ENCODE measurements at regions not wholly inside any gene's neighbourhood (a gene's known extent, or its start where the extent isn't known, plus 50 kb on each side); places are given as distances from the start of the nearest gene placed in this dataset.

GRCh38 chr2:149783284-149783683 lies 195.7 kb upstream of the MMADHC start:
- Histone ChIP-seq H3K9ac (ENCODE audit: control insufficient read depth, extremely low read depth, insufficient read depth, low read length) (no peak overlapping the region), H3K4me2 (ENCODE audit: control insufficient read depth, extremely low read depth, insufficient read depth, low read depth, low read length) (no peak overlapping the region), H3K9me1 (ENCODE audit: control insufficient read depth, extremely low read depth, insufficient read depth, low read length) (no peaks in the 10 kb centered on the region), H3K27ac (ENCODE audit: control insufficient read depth, insufficient read depth, low read length) (no peak overlapping the region), H3K36me3 (ENCODE audit: control insufficient read depth in 2 of 2, extremely low read depth in 1 of 2, insufficient read depth in 2 of 2, low read length in 2 of 2) (no peaks in the 10 kb centered on the region), H3K27me3 (ENCODE audit: control insufficient read depth, extremely low read depth, insufficient read depth, low read length) (no peaks in the 10 kb centered on the region), H2AFZ (ENCODE audit: control insufficient read depth, low read length) (no peak overlapping the region), H3K9me3 (ENCODE audit: control insufficient read depth, low read depth, low read length) (no peaks in the 10 kb centered on the region), H3K79me2 (ENCODE audit: control insufficient read depth, insufficient read depth, low read length) (no peaks in the 10 kb centered on the region), H4K20me1 (ENCODE audit: control insufficient read depth, extremely low read depth, insufficient read depth, low read length) (no peaks in the 10 kb centered on the region), H3K4me3 (ENCODE audit: control insufficient read depth in 2 of 3, extremely low read depth in 1 of 3, insufficient read depth in 2 of 3, low read depth in 1 of 3, low read length in 3 of 3) (no peak overlapping the region), H3K4me1 (ENCODE audit: control insufficient read depth, extremely low read depth, insufficient read depth, low read length) (peaks cover 11% of the 10 kb centered on the region)
- TF ChIP-seq CTCF (optimal IDR thresholded peaks at IDR 0.05 in 1 of 3, IDR thresholded peaks at IDR 0.05 in 1 of 3, conservative IDR thresholded peaks at IDR 0.05 in 1 of 3; ENCODE audit: extremely low read depth in 1 of 3, insufficient read depth in 2 of 3, low read length in 3 of 3) (no peak), EZH2 (IDR thresholded peaks at IDR 0.05; ENCODE audit: low read length) (no peak)
- no peak for DNase-seq (ENCODE audit: low read depth, low spot score)
- FAIRE-seq: no peak
- dilution Hi-C loops (cut with MboI; ENCODE audit: extremely low pct_ligation_motif_present, low sequenced_read_pairs): no loop called here

GRCh38 chr2:149782572-149782971 lies 195.0 kb upstream of the MMADHC start:
- Histone ChIP-seq H3K79me2 (ENCODE audit: control insufficient read depth, insufficient read depth, low read length) (no peaks in the 10 kb centered on the region), H3K27me3 (ENCODE audit: control insufficient read depth, extremely low read depth, insufficient read depth, low read length) (no peaks in the 10 kb centered on the region), H3K9me1 (ENCODE audit: control insufficient read depth, extremely low read depth, insufficient read depth, low read length) (no peaks in the 10 kb centered on the region), H3K27ac (ENCODE audit: control insufficient read depth, insufficient read depth, low read length) (no peak overlapping the region), H3K4me2 (ENCODE audit: control insufficient read depth, extremely low read depth, insufficient read depth, low read depth, low read length) (no peak overlapping the region), H3K9me3 (ENCODE audit: control insufficient read depth, low read depth, low read length) (no peaks in the 10 kb centered on the region), H4K20me1 (ENCODE audit: control insufficient read depth, extremely low read depth, insufficient read depth, low read length) (no peaks in the 10 kb centered on the region), H3K36me3 (ENCODE audit: control insufficient read depth in 2 of 2, extremely low read depth in 1 of 2, insufficient read depth in 2 of 2, low read length in 2 of 2) (no peaks in the 10 kb centered on the region), H3K4me1 (ENCODE audit: control insufficient read depth, extremely low read depth, insufficient read depth, low read length) (peaks cover 11% of the 10 kb centered on the region), H3K4me3 (ENCODE audit: control insufficient read depth in 2 of 3, extremely low read depth in 1 of 3, insufficient read depth in 2 of 3, low read depth in 1 of 3, low read length in 3 of 3) (no peak overlapping the region), H3K9ac (ENCODE audit: control insufficient read depth, extremely low read depth, insufficient read depth, low read length) (no peak overlapping the region), H2AFZ (ENCODE audit: control insufficient read depth, low read length) (no peak overlapping the region)
- no peak for FAIRE-seq
- dilution Hi-C loops (cut with MboI; ENCODE audit: extremely low pct_ligation_motif_present, low sequenced_read_pairs): no loop called here
- DNase-seq (ENCODE audit: low read depth, low spot score): no peak
- no peak for TF ChIP-seq CTCF (optimal IDR thresholded peaks at IDR 0.05 in 1 of 3, IDR thresholded peaks at IDR 0.05 in 1 of 3, conservative IDR thresholded peaks at IDR 0.05 in 1 of 3; ENCODE audit: extremely low read depth in 1 of 3, insufficient read depth in 2 of 3, low read length in 3 of 3)
- TF ChIP-seq EZH2 (IDR thresholded peaks at IDR 0.05; ENCODE audit: low read length): no peak

All from keratinocyte (primary cell).